Esophagus squamous epithelium (tissue), 5 donors: ENCODE measurements at regions not wholly inside any gene's neighbourhood (a gene's known extent, or its start where the extent isn't known, plus 50 kb on each side); places are given as distances from the start of the nearest gene placed in this dataset.
A peak's percentile ranks its signal among the peaks of the same experiment; 100 is the strongest.

Experiments
- DNase-seq: peaks from one replicate; lab custom pipeline; 2025; lab: John Stamatoyannopoulos, UW
- H3K27ac ChIP-seq, 4 donors: fragments of 200-600 bp; sonication (generic); one replicate each; pipeline ENCODE4 v1.5.1; 2016 to 2019; ENCODE audit warnings: mild to moderate bottlenecking in 1 of 4
- H3K27me3 ChIP-seq, 4 donors: fragments of 200-600 bp; sonication (generic); 1 replicate in 3 of 4; 2 replicates in 1 of 4; pipeline versions ENCODE4 v1.5.1 to v1.6.0; 2017 to 2021; ENCODE audit warnings: antibody characterized with exemption in 1 of 4
- H3K36me3 ChIP-seq, 3 donors: fragments of 200-600 bp; sonication (generic); one replicate each; pipeline ENCODE4 v1.5.1; 2016 to 2019
- H3K4me1 ChIP-seq, 3 donors: fragments of 200-600 bp; sonication (generic); one replicate each; pipeline ENCODE4 v1.5.1; 2017 to 2019
- H3K4me3 ChIP-seq, 4 donors: fragments of 200-600 bp; sonication (generic); 1 replicate in 3 of 4; 2 replicates in 1 of 4; pipeline ENCODE4 v1.5.1; 2016 to 2019; ENCODE audit warnings: mild to moderate bottlenecking in 2 of 4, moderate library complexity in 1 of 4
- H3K9me3 ChIP-seq, 3 donors: fragments of 200-600 bp; sonication (generic); one replicate each; pipeline ENCODE4 v1.5.1; 2016 to 2019
- POLR2A ChIP-seq, 4 donors: fragments of 450-650 bp; IDR thresholded peaks; one replicate each; pipeline ENCODE4 v1.6.1; 2017; ENCODE audit warnings: antibody characterized with exemption in 4 of 4, mild to moderate bottlenecking in 4 of 4, moderate library complexity in 3 of 4
- WGBS, 2 donors: methylation state at CpG; one replicate each; pipeline ENCODE4 v1.1.5; 2018; 5-methylcytosine and 5-hydroxymethylcytosine counted together
- intact Hi-C: fragments of 100-400 bp; cut with DNase I; formaldehyde crosslinking; loops from one replicate; pipeline ENCODE4 v1.15.0; 2022
- TF ChIP-seq, protein P1 (sequence below), 6 experiments: fragments of 450-650 bp in 4 of 6; fragments of 200-600 bp in 2 of 6; sonication (generic) in 2 of 6; IDR thresholded peaks; one replicate each; pipeline ENCODE4 v1.5.1; 2016 to 2019; ENCODE audit warnings: antibody characterized with exemption in 6 of 6, mild to moderate bottlenecking in 4 of 6, moderate library complexity in 4 of 6
- donor health status: DM: yes; HTN: yes; CAD: no.

DNA sequence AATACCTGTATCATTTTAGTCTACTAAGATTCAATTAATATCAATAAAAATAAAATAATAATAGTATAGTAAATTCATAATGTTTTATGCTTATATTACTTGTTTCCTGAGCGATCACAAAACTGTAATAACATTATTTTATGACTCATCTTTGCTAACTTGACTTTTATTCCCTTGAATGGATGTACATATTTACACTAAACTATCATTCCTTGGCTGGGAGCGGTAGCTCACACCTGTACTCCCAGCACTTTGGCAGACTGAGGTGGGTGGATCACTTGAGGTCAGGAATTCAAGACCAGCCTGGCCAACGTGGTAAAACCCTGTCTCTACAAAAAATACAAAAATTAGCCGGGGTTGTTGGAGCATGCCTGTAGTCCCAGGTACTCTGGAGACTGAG, 104.0 kb upstream of the SLC34A2 start:
- no peaks in the 10 kb centered on the region for H3K9me3 ChIP-seq
- intact Hi-C loops = no loop called here
- TF ChIP-seq, protein P1, sequence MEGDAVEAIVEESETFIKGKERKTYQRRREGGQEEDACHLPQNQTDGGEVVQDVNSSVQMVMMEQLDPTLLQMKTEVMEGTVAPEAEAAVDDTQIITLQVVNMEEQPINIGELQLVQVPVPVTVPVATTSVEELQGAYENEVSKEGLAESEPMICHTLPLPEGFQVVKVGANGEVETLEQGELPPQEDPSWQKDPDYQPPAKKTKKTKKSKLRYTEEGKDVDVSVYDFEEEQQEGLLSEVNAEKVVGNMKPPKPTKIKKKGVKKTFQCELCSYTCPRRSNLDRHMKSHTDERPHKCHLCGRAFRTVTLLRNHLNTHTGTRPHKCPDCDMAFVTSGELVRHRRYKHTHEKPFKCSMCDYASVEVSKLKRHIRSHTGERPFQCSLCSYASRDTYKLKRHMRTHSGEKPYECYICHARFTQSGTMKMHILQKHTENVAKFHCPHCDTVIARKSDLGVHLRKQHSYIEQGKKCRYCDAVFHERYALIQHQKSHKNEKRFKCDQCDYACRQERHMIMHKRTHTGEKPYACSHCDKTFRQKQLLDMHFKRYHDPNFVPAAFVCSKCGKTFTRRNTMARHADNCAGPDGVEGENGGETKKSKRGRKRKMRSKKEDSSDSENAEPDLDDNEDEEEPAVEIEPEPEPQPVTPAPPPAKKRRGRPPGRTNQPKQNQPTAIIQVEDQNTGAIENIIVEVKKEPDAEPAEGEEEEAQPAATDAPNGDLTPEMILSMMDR (IDR thresholded peaks at IDR 0.05) = no peak
- no peak for TF ChIP-seq POLR2A (IDR thresholded peaks at IDR 0.05)
- no peak overlapping the region for H3K4me3 ChIP-seq
- H3K27ac ChIP-seq = peak overlapping the region in 3 of 4 donors; percentile 25 to 55 (median 27)
- 30 to 34% methylated on average over 4 of the region's 4 CpGs for WGBS, 2 donors
- no peak for DNase-seq
- H3K27me3 ChIP-seq = no peaks in the 10 kb centered on the region
- no peaks in the 10 kb centered on the region for H3K36me3 ChIP-seq
- peaks cover 0 to 25% (median 11%) of the 10 kb centered on the region in 3 donors for H3K4me1 ChIP-seq

DNA sequence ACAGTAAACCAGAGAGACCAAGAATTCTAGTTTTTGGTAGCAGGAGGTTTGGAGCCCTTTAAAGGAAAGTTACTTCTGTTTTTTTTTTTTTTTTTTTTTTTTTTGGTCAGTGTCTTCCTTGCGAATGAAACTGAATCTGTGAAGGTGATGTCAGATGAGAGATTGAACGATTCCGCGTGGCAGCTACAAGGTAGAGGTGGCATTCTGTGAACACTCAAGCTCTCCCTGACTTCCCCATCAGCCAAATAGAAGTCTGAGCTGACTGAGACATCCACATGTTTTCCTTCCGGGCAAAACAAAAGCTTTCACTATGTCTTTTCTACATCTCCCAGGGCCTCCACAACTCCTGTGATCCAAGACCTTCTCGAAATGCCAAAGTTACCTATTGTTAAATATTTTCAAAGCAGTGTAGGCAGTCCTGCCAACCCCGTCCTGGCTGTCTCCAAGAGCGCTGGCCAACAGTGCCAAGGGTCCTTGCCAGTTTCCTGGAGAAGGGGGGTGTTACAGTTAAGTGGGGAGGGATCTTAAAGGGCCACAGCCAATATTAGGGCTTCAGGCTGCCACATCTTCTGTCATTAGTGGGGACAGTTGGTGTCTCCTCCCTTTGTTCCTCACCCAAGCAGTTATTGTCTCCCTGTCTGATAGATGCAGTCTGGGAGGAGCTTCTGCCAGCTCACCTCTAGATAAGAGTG, 102.9 kb upstream of the SLC34A2 start:
- Histone ChIP-seq H3K9me3 (no peaks in the 10 kb centered on the region), H3K4me1 (peaks cover 0 to 25% (median 11%) of the 10 kb centered on the region in 3 donors), H3K27ac (peak overlapping the region in 2 of 4 donors; percentile 27 to 55), H3K36me3 (no peaks in the 10 kb centered on the region), H3K27me3 (no peaks in the 10 kb centered on the region), H3K4me3 (no peak overlapping the region)
- WGBS, 2 donors = 23 to 30% methylated on average over 8 of the region's 8 CpGs
- no peak for TF ChIP-seq POLR2A (IDR thresholded peaks at IDR 0.05)
- TF ChIP-seq, protein P1 (IDR thresholded peaks at IDR 0.05) = no peak
- intact Hi-C loops = no loop called here
- DNase-seq = no peak

DNA sequence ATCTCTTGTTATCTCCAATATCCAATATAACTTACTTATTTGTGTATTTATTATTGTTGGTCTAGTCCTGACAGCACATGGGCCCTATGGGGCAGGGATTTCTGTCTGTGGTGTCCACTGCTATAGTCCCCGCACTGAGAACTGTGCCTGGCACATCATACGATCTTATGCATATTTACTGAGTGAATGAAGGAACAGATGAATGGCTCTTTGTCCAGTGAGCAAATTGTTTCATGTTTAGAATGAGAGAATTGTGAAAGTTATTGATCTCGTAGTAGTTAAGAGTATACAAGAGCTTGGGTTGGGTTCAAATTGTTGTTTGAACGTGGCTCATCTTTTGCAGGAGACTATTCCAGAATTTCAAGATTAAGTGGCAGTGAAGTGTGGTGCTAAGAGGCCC, 96.1 kb upstream of the SLC34A2 start:
- peaks cover 0 to 5% (median 0%) of the 10 kb centered on the region in 4 donors for H3K27me3 ChIP-seq
- H3K4me1 ChIP-seq = peaks cover 0 to 34% (median 0%) of the 10 kb centered on the region in 3 donors
- intact Hi-C loops = no loop called here
- no peak overlapping the region for H3K27ac ChIP-seq
- DNase-seq = no peak
- no peak for TF ChIP-seq POLR2A (IDR thresholded peaks at IDR 0.05)
- TF ChIP-seq, protein P1 (IDR thresholded peaks at IDR 0.05) = no peak
- WGBS, 2 donors = 59 to 80% methylated on average over 4 of the region's 4 CpGs
- H3K36me3 ChIP-seq = no peaks in the 10 kb centered on the region
- H3K4me3 ChIP-seq = no peak overlapping the region
- no peaks in the 10 kb centered on the region for H3K9me3 ChIP-seq

DNA sequence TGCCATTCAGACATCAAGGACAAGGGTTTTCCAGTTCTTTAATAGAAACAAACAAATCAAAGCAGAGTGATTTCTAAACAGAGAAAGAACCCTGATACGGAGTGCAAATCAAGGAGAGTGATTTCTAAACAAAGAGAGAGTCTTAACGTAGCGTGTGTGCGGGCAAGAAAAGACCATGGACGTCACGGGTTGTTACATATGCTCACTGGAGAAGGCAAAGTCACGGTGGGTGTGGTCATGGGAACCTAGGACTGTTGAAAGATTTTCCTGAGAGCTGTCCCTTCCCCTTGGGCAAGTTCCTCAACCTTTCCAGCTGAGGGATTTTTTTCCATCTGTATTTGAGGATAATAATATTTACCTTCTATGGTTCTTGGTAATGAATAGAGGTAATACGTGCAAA, 95.0 kb upstream of the SLC34A2 start:
- H3K27ac ChIP-seq = peak overlapping the region in 1 of 4 donors; percentile 48
- peaks cover 0 to 34% (median 0%) of the 10 kb centered on the region in 3 donors for H3K4me1 ChIP-seq
- H3K36me3 ChIP-seq = no peaks in the 10 kb centered on the region
- no peak overlapping the region for H3K4me3 ChIP-seq
- no peak for DNase-seq
- WGBS, 2 donors = 32 to 41% methylated on average over 8 of the region's 8 CpGs
- H3K27me3 ChIP-seq = peaks cover 0 to 5% (median 0%) of the 10 kb centered on the region in 4 donors
- no peak for TF ChIP-seq POLR2A (IDR thresholded peaks at IDR 0.05)
- TF ChIP-seq, protein P1 (IDR thresholded peaks at IDR 0.05) = no peak
- intact Hi-C loops = no loop called here
- no peaks in the 10 kb centered on the region for H3K9me3 ChIP-seq

DNA sequence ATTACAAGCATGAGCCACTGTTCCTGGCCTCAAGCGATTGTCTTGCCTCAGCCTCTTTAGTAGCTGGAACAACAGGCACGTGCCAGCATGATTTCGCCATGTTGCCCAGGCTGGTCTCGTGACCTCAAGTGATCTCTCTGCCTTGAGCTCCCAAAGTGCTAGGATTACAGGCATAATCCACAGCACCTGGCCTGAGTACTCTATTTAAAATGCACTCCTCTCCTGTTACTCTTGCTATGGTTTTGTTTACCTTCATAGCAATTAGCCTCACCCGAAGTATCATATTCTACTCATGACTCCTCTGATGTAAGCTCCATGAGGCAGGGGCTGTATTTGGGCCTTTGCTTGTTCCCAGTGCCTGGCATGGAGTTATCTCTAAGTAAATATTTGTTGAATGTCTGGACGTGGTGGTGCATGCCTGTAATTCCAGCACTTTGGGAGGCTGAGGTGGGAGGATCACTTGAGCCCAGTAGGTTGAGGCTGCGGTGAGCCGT, 92.5 kb upstream of the SLC34A2 start:
- WGBS, 2 donors = 62 to 85% methylated on average over 3 to 8 of the region's 8 CpGs
- DNase-seq = no peak
- Histone ChIP-seq H3K27ac (no peak overlapping the region), H3K4me3 (no peak overlapping the region), H3K27me3 (peaks cover 0 to 5% (median 0%) of the 10 kb centered on the region in 4 donors), H3K4me1 (peaks cover 0 to 34% (median 0%) of the 10 kb centered on the region in 3 donors), H3K9me3 (no peaks in the 10 kb centered on the region), H3K36me3 (no peaks in the 10 kb centered on the region)
- intact Hi-C loops = no loop called here
- TF ChIP-seq, protein P1 (IDR thresholded peaks at IDR 0.05) = no peak
- no peak for TF ChIP-seq POLR2A (IDR thresholded peaks at IDR 0.05)
